KMS-11 (cell line): ENCODE measurements at regions not wholly inside any gene's neighbourhood (a gene's known extent, or its start where the extent isn't known, plus 50 kb on each side); places are given as distances from the start of the nearest gene placed in this dataset.

Source experiments
- H2AFZ ChIP-seq: fragments of 200-600 bp; sonication (generic); 2 replicates; pipeline ENCODE4 v1.6.1; 2016; ENCODE audit warnings: antibody characterized with exemption, mixed run types, low read depth
- H3K27ac ChIP-seq: fragments of 200-600 bp; sonication (generic); 2 replicates; pipeline ENCODE4 v1.6.1; 2016; ENCODE audit warnings: mild to moderate bottlenecking, mixed run types
- H3K27me3 ChIP-seq: fragments of 200-600 bp; sonication (generic); 2 replicates; pipeline ENCODE4 v1.6.1; 2017; ENCODE audit warnings: mild to moderate bottlenecking, low read depth, mixed run types, moderate library complexity; ENCODE audit not compliant: insufficient read depth
- H3K36me3 ChIP-seq: fragments of 200-600 bp; sonication (generic); 2 replicates; pipeline ENCODE4 v1.6.1; 2017; ENCODE audit warnings: mild to moderate bottlenecking, mixed run types; ENCODE audit not compliant: insufficient read depth
- H3K4me1 ChIP-seq: fragments of 200-600 bp; sonication (generic); 2 replicates; pipeline ENCODE4 v1.6.1; 2016; ENCODE audit warnings: mild to moderate bottlenecking, low read depth, mixed run types; ENCODE audit not compliant: poor library complexity, severe bottlenecking
- H3K4me2 ChIP-seq: fragments of 200-600 bp; sonication (generic); 2 replicates; pipeline ENCODE4 v1.7.0; 2016; ENCODE audit warnings: mild to moderate bottlenecking, mixed run types
- H3K4me3 ChIP-seq: fragments of 200-600 bp; sonication (generic); IDR thresholded peaks from 2 replicates; pipeline ENCODE4 v1.6.1; 2017; ENCODE audit warnings: low read depth, low read length, mixed read lengths; ENCODE audit not compliant: insufficient read depth
- H3K79me2 ChIP-seq: fragments of 200-600 bp; sonication (generic); 2 replicates; pipeline ENCODE4 v1.6.1; 2016; ENCODE audit warnings: low read depth, mixed run types; ENCODE audit not compliant: insufficient read depth
- H3K9ac ChIP-seq: fragments of 200-600 bp; sonication (generic); 2 replicates; pipeline ENCODE4 v1.6.1; 2016; ENCODE audit warnings: mild to moderate bottlenecking, mixed run types
- H4K20me1 ChIP-seq: fragments of 200-600 bp; sonication (generic); 2 replicates; pipeline ENCODE4 v1.6.1; 2016; ENCODE audit warnings: mild to moderate bottlenecking, mixed run types; ENCODE audit not compliant: insufficient read depth
- TF ChIP-seq, protein P1 (sequence below): fragments of 200-600 bp; sonication (generic); conservative IDR thresholded peaks from 2 replicates; pipeline ENCODE4 v1.6.1; 2017; ENCODE audit warnings: low read depth, mild to moderate bottlenecking, antibody characterized with exemption, low read length, moderate library complexity, mixed read lengths

DNA sequence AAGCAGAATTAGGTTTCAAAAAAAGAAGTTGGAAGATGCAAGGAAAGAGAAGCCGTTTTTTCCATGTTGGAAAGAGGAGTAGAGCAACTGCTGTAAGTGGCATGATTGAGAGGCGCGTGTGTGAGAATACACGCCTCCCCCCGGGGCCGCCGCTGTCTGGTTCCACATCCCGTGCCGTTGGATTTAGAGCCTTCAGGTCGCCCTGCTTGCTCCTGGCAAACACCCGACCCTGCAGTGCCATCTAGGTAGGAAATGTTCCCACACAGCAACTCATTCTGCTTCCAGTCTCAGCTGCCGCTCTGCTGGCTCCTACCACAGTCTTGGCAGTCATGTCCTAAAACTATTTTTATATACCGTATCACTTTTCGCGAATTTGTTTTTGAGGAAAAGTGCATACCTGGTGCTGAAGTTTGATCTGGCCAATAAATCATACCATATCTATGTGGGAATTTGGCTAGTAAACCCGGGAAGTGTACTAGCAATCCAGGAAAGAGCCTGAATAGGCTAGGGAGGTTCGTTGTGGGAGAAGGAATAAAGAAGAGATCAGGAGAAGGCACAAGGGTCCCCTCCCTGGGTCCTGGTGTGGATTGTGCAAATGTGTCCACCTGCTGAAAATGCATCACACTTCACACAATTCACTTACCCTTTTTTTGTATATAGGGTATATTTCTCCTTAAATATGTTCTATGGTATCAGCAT is 372.7 kb downstream of the FBXO15 start:
- H2AFZ ChIP-seq, result no peak overlapping the region
- no peaks in the 10 kb centered on the region for H3K79me2 ChIP-seq
- H3K4me1 ChIP-seq, result no peaks in the 10 kb centered on the region

DNA sequence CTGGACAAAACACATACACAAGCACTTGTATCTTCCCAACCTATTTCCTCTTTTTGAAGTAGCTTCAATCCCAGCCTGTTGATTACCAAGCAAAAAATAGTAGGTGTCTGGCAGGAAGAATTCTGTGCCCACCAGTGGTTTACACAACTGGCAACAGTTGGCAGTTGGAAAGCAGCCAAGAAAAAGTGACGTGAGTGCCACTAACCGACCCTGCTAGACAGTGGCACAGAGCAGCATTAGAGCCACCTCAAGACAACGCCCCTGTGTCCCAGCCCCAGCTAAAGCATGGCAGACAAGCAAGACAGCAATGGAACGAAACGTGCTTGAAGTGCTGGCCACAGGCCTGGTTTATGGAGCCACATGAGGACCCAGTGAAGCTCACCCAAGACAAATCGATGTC is 379.6 kb downstream of the FBXO15 start:
- H3K27ac ChIP-seq, result no peak overlapping the region
- H3K4me1 ChIP-seq, result no peaks in the 10 kb centered on the region
- no peaks in the 10 kb centered on the region; the same call in 1 of the 2 replicates for H3K27me3 ChIP-seq
- no peak overlapping the region for H2AFZ ChIP-seq
- H3K4me2 ChIP-seq, result no peak overlapping the region
- no peak overlapping the region for H3K4me3 ChIP-seq
- TF ChIP-seq, protein P1, sequence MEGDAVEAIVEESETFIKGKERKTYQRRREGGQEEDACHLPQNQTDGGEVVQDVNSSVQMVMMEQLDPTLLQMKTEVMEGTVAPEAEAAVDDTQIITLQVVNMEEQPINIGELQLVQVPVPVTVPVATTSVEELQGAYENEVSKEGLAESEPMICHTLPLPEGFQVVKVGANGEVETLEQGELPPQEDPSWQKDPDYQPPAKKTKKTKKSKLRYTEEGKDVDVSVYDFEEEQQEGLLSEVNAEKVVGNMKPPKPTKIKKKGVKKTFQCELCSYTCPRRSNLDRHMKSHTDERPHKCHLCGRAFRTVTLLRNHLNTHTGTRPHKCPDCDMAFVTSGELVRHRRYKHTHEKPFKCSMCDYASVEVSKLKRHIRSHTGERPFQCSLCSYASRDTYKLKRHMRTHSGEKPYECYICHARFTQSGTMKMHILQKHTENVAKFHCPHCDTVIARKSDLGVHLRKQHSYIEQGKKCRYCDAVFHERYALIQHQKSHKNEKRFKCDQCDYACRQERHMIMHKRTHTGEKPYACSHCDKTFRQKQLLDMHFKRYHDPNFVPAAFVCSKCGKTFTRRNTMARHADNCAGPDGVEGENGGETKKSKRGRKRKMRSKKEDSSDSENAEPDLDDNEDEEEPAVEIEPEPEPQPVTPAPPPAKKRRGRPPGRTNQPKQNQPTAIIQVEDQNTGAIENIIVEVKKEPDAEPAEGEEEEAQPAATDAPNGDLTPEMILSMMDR, result no peak
- no peaks in the 10 kb centered on the region for H3K36me3 ChIP-seq
- no peak overlapping the region for H3K9ac ChIP-seq
- no peaks in the 10 kb centered on the region for H3K79me2 ChIP-seq
- H4K20me1 ChIP-seq, result no peaks in the 10 kb centered on the region

More for the DNA sequence above, 372.7 kb downstream of the FBXO15 start:
- H4K20me1 ChIP-seq, result no peaks in the 10 kb centered on the region; the same call in 1 of the 2 replicates
- TF ChIP-seq, protein P1, result no peak
- H3K27ac ChIP-seq, result no peak overlapping the region
- no peaks in the 10 kb centered on the region for H3K36me3 ChIP-seq
- no peak overlapping the region for H3K4me2 ChIP-seq
- H3K27me3 ChIP-seq, result no peaks in the 10 kb centered on the region
- no peak overlapping the region for H3K4me3 ChIP-seq
- no peak overlapping the region for H3K9ac ChIP-seq

DNA sequence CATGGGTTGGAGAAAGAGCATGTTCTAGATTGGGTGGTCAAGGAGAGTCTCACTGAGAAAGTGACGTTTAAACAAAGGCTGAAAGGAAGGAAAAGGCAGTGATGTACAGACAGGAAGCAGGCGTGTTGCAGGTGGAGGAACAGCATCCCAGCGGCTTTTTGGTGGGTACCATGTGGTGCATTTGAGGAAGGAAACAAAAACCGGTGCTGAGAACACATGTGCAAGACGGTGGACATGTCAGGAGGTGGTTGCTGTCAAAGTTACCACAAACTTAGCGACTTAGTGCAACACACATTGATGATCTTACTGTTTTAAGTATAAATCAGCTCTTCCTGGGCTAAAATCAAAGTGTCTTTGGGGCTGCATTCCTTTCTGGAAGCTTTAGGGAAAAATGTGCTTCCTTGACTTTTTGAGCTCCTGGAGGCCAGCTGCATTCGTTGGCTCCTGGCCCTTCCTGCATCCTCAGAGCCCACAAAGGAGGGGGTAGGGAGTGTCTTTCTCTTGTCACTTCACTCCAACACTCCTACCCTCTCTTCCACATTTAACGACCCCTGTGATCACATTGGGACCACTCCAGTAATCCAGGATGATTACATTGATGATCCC is 380.6 kb downstream of the FBXO15 start:
- H3K9ac ChIP-seq, result no peak overlapping the region
- H2AFZ ChIP-seq, result no peak overlapping the region
- TF ChIP-seq, protein P1, result no peak
- H3K4me2 ChIP-seq, result no peak overlapping the region
- no peaks in the 10 kb centered on the region for H3K36me3 ChIP-seq
- no peak overlapping the region for H3K4me3 ChIP-seq
- no peaks in the 10 kb centered on the region; the same call in 1 of the 2 replicates for H3K27me3 ChIP-seq
- H3K27ac ChIP-seq, result no peak overlapping the region
- H3K79me2 ChIP-seq, result no peaks in the 10 kb centered on the region
- no peaks in the 10 kb centered on the region for H4K20me1 ChIP-seq
- H3K4me1 ChIP-seq, result no peaks in the 10 kb centered on the region

DNA sequence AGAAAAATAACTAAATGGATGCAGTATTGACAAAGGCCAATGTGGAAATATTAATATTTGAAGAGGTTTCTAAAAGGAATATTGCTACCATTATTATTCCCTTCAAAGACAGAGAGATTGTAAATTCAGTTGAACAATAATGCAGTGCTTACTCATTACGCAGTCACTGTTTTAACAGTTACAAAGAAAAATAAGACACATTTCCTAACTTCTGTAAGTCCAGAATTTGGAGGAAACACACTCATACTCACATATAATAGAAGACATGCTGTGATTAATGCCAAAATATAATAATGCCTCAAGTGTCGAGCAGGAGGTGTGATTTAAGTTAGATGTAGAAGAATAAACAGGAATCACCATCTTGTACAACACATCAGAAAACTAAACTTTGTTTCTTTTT is 389.2 kb downstream of the FBXO15 start:
- H4K20me1 ChIP-seq, result no peaks in the 10 kb centered on the region
- no peaks in the 10 kb centered on the region for H3K36me3 ChIP-seq
- no peak overlapping the region for H3K9ac ChIP-seq
- H2AFZ ChIP-seq, result no peak overlapping the region
- H3K27ac ChIP-seq, result no peak overlapping the region
- no peaks in the 10 kb centered on the region for H3K79me2 ChIP-seq
- no peak overlapping the region for H3K4me2 ChIP-seq
- H3K27me3 ChIP-seq, result no peaks in the 10 kb centered on the region
- H3K4me1 ChIP-seq, result no peaks in the 10 kb centered on the region
- TF ChIP-seq, protein P1, result no peak
- no peak overlapping the region for H3K4me3 ChIP-seq
